HG03045 (cell line): ENCODE measurements at regions not wholly inside any gene's neighbourhood (a gene's known extent, or its start where the extent isn't known, plus 50 kb on each side); places are given as distances from the start of the nearest gene placed in this dataset.

ENCODE experiments used
- ATAC-seq: cut with Tn5 transposase; IDR thresholded peaks from one replicate; pipeline ENCODE4 v1.9.1; 2021; ENCODE audit warnings: mild to moderate bottlenecking, moderate library complexity; ENCODE audit not compliant: unreplicated experiment

DNA sequence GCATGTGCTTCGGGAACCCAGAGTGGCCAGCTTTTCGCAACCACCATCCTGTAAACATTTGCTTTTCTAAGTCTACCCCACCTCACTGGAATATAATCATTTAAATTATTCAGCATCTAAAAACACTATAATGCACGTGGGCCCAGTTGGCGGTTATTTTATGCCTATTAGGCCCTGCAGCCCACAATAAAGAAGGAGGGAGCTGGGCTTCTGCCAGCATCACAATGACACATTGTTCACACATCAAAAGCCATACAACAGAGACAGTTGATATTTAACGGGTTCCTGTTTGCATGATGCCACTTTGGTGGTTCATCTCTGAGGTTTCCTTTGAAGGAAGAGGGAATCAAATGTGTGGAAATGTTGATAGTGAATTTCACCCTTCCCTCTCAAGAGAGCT lies 916.0 kb upstream of the CELF4 start:
- ATAC-seq: no peak

DNA sequence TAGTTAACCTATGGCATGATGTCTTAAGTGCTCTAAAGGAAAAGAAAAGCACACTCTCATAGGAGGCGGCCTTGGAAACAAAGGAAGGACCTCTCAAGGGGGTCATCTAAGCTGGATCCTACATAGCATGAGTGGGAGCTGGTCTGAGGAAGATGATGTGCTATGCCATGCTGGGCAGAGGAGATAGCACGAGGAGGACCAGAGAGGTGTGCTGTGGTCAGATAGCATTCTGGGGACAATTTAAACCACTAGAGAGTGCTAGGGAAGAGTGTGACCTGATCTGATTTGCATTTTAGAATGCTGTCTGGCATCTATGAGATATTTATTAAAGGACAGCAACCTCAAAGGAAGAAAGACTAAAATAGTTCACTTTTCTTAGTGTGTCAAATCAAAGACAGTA lies 910.1 kb upstream of the CELF4 start:
- ATAC-seq: no peak

GRCh38 chr18:38473535-38473934 lies 907.9 kb upstream of the CELF4 start:
- ATAC-seq: no peak

- ATAC-seq: no peak
These were observed 904.8 kb upstream of the CELF4 start for GRCh38 chr18:38470421-38470820.

GRCh38 chr18:38466426-38466825 lies 900.8 kb upstream of the CELF4 start:
- ATAC-seq: no peak

- ATAC-seq: no peak
These were observed 898.4 kb upstream of the CELF4 start for GRCh38 chr18:38464024-38464423.

DNA sequence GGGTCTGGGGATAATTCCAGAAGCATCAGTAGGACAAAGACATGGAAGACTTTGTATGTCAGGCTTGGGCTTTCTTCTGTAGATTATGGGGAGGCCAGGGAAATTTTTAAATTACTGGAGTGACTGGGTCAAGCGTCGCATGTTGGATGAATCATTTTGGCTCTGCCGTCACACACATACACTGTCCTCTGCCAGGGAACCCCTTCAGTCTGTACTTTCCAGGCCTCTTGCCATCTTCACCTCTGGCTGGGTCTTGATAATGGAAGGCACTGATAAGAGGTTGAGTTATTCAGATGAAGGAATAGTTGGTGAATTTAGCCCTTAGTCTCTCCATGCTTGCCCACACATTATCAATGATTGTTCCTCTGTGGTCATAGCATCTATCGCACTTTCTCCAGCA lies 895.1 kb upstream of the CELF4 start:
- ATAC-seq: no peak

GRCh38 chr18:38459131-38459994 lies 893.8 kb upstream of the CELF4 start:
- ATAC-seq: no peak

DNA sequence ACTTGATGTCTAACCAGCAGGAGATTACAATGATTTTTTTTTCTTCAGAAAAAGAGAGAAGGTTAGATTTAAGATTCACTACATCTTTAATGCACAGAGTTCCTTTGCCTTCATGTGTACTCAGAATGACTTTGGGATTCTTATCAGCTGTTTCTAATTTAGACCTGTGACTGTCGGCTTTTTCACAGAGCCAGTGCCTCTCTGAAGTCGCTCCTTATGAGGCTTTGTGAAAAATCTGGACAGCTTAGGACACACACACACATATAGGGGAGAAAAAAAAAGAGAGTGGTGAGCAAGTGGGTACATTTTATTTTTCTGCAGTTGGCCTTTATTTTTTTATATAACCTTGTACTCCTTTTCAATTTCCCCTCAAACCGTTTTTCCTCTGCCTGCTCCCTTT lies 893.1 kb upstream of the CELF4 start:
- ATAC-seq: no peak

GRCh38 chr18:38456253-38456652 lies 890.7 kb upstream of the CELF4 start:
- ATAC-seq: no peak

GRCh38 chr18:38454764-38455469 lies 889.3 kb upstream of the CELF4 start:
- no peak for ATAC-seq

GRCh38 chr18:38453880-38454279 lies 888.3 kb upstream of the CELF4 start:
- no peak for ATAC-seq

GRCh38 chr18:38450876-38451275 lies 885.3 kb upstream of the CELF4 start:
- ATAC-seq: no peak

DNA sequence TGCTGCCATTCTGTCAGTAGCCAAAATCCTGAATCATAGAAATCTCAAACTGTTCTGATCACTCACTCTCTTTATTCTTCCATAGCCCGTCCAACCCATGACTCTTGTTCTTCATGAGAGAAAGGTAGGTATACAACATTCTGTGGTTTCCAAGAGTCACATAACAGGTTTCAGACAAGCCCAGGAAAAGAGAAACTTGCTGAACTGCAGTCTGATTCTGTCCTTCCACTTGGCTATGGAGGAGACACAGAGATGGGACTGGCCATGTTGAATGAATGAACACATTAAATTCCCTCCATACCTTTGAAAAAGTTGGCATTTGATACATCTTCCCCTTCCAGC lies 880.2 kb upstream of the CELF4 start:
- ATAC-seq: no peak

DNA sequence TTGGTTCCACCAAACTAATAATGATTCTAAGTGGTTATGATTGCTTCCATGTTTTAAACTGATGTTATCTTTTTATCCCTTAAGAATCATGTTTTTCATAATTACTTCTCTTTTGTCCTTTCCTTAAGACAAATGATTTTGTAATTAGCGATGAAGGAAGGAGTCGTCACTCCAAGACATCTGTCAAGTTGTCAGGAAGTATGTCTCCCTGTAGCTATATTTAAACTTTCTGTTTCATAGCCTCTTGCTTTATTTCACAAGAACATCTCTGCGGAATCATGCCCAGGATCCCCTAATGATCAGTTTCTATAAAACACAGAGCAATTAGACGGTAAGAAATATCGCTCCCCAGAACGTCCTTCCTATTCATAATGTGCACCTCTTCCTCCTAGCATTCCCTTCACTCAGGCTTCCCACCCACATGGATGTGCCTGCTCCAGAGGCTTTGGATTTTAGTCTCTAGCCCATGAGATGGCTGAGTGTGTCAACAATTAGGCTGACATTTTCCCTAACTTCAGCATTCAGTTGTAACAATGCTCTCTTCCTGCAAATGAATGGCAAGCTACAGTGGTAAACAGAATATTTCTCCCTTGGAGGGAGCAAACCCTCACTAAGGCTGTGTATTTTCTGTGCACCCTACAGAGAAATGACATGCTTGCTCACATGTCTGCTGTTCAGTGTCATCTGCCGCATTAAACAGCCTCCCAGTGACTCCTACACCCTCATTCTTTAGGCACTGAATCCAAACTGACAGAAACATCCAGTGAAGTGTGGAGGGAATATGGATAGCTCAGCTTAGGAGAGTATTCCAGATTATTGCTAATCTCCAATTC lies 879.6 kb upstream of the CELF4 start:
- ATAC-seq: no peak

DNA sequence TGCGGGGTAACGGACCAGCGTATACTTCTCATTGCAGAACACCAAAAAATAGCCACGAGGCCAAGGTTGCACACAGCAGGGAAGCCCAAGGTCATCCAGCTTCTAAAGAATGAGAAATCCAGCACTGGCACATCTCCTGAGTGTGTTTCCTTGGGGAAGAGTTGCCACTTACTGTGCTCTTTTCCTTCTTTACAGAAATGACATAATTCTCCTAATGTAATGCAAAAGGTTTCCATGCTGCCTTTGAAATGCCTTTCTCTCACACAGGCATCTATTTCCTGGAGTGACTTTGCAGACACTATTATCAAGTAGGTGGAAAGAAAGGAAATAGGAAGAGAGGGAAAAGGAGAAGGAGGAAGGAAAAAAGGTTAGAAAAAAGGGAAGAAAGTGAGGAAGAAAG lies 862.1 kb upstream of the CELF4 start:
- no peak for ATAC-seq

- ATAC-seq: no peak
These were observed 861.6 kb upstream of the CELF4 start for GRCh38 chr18:38427234-38427633.

- no peak for ATAC-seq
These were observed 856.4 kb upstream of the CELF4 start for GRCh38 chr18:38421872-38422615.

GRCh38 chr18:38421021-38421420 lies 855.4 kb upstream of the CELF4 start:
- no peak for ATAC-seq

- no peak for ATAC-seq
These were observed 855.0 kb upstream of the CELF4 start for GRCh38 chr18:38420611-38421010.

DNA sequence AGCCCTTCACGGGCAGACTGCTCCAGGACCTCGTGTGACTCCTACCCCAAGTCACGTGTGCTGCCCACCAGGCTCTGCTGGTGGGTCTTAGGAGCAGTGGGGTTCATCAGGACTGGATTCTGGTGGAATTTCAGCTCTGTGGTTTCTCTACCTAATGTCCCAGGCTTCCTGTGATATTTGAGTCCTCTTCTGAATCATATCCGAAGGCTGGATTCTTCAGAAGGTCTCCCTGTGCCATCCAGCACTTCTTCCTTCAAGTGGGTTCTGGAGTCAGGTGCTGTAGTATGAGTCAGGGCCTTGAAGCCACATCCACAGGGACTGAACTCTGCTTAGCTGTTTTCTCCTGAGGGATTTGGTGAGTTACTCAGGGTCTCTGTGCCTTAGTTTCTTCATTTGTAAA lies 850.2 kb upstream of the CELF4 start:
- no peak for ATAC-seq
